DMS79 treated with DMSO at 0.1 percent for 48 hours (cell line): ENCODE measurements at regions not wholly inside any gene's neighbourhood (a gene's known extent, or its start where the extent isn't known, plus 50 kb on each side); places are given as distances from the start of the nearest gene placed in this dataset.
"Not testable (repeated sequence)": the region's sequence is repeated elsewhere in the genome, so short reads cannot be mapped to it uniquely, and the experiment has no call there.

Source experiments
- DNase-seq: peaks from one replicate; lab custom pipeline; 2025; lab: John Stamatoyannopoulos, UW

GRCh38 chr3:162398554-162398953, 901.9 kb downstream of the OTOL1 start:
- no peak for DNase-seq

- no peak for DNase-seq
Observed at GRCh38 chr3:162400697-162401096, 904.1 kb downstream of the OTOL1 start.

- not testable (repeated sequence) for DNase-seq
Observed at GRCh38 chr3:162411556-162411955, 914.9 kb downstream of the OTOL1 start.

- DNase-seq, result no peak
Observed at GRCh38 chr3:162421721-162422120, 925.1 kb downstream of the OTOL1 start.

DNA sequence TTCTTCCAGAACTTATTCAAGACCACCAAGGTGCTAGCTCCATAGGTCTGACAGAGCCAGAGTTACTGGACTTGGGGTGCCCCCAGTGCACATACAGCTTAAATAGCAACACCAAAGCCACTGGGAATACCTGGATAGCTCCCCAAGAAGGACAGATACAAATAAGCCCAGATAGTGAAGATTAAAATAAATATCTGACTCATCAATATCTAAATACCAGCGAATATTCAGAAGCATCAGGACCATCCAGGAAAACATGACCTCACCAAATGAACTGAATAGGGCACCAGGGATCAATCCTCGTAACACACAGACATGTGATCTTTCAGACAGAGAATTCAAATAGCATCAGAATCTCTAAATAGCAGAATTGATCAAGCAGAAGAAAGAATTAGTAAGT, 931.6 kb downstream of the OTOL1 start:
- no peak for DNase-seq

- DNase-seq, result no peak
Observed at GRCh38 chr3:162435750-162436149, 939.1 kb downstream of the OTOL1 start.

DNA sequence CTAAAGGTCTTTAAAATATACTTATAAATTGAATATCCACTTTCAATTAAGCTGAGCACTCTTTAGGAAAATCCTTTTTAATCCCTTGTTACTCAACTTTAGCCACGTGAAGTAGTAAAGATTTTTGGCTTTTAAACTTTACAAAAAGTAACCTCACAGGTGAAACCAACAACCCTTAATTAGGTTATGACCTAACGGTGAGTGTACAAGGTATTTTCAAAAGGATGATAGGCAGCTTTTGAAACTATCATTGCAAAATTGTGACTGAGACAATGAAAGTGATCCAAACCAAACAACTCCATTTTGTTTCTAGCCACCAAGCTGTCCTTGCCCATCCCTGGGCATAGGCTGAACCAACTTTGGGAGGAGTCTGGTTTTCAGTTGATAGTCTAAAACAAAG, 940.2 kb downstream of the OTOL1 start:
- no peak for DNase-seq

- DNase-seq, result no peak
Observed at GRCh38 chr3:162437480-162437879, 940.9 kb downstream of the OTOL1 start.

DNA sequence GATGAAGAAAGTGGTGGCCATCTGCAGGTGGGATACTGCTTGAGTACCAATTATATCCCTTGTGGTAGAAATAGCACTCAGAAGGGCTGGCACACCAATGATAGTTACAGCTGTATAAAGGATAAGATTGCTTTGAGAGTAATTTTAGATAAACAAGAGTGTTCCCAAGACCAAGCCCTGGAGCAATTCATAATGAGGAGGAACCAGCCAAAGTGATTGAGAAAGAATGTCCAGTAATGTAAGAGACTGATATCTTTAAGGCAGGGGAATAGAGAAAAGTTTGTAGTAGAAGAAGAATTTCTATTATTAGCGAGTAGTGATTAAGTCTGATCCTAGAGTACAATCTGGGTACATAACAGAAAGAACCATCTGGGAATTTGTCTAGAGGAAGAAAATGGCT, 945.1 kb downstream of the OTOL1 start:
- no peak for DNase-seq

DNA sequence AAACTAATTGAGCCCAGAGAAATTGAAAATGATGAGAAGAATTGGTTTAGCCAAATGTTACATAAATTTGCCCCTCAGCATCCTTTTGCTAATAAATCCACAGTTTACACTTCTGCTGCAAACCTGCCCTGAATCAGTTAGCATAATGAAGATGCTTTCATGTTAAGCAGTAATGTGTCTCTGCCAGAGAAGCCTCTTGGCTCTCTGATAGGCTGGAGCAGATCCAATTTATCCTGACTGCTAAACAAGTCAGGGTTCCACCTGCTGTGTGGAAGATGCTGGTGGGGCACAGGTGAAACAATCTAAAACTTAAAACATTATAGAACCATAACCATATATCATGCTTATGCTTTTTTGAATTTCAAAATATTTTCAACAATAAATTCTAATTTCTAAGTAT, 946.8 kb downstream of the OTOL1 start:
- DNase-seq, result no peak

- DNase-seq, result no peak
Observed at GRCh38 chr3:162468791-162469190, 972.2 kb downstream of the OTOL1 start.

GRCh38 chr3:162487138-162487537, 990.5 kb downstream of the OTOL1 start:
- no peak for DNase-seq

- no peak for DNase-seq
Observed at GRCh38 chr3:162489853-162490252, 993.2 kb downstream of the OTOL1 start.

GRCh38 chr3:162491952-162492351, 995.3 kb downstream of the OTOL1 start:
- no peak for DNase-seq

DNA sequence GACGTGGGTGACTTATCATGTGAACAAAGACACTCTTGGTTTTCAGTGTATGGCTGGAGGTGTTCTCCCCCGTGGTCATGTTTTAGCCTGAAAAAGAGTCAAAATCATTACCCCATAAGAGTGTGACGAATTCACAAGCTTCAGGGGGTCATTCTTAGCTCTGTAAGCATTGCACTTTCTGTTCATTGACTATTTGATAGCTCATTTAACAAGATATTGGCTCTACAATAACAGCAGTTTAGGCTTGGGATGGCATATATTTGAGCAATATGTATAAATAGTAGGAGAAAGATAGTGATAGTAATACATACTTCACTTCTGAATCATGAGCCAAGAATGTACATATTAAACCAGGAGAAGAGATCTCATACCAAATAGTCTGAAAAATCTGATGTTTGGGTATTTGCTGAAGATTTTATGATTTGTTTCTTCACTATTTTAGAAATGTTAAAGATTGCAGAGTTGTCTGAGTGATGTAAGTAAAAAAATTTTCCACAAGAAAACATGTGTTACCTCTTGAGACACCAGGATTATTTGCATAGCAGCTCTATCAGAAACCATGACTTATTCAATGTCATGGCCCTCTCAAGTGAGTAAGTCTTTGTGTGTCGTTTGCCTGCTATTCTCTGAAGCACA, 996.0 kb downstream of the OTOL1 start:
- no peak for DNase-seq

DNA sequence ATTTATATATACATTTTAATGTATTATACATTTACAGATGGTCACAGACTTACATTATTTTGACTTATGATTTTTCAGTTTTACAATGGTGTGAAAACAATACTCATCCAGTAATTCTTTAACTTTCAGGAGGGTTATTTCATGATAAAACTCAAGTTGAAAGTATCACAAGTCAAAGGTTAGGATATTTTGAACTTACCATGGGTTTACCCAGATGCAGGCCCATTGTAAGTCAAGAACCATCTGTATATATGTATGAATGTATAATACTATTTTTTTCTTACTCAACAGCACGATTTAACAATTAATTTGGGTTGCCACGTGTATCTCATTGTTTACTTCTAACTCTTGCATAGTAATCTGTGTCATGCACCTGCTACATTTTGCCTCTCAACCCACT, 1002.0 kb downstream of the OTOL1 start:
- DNase-seq, result no peak

- DNase-seq, result no peak
Observed at GRCh38 chr3:162507397-162507796, 1010.8 kb downstream of the OTOL1 start.

DNA sequence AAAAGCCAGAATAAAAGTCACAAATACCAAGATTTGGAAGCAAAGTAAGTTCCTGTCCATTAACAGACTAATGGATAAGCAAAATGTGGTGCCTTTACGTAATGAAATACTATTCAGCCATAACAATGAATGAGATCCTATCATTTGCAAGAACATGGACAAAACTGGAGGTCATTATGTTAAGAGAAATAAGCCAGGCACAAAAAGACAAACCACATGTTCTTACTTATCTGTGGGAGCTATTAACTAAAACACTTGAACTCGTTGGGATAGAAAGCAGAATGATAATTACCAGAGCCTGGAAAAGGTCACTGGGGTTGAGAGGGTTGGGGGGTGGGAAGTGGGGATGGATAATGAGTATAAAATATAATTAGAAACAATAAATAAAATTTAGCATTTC, 1015.9 kb downstream of the OTOL1 start:
- no peak for DNase-seq

- DNase-seq, result no peak
Observed at GRCh38 chr3:162517110-162517509, 1020.5 kb downstream of the OTOL1 start.

GRCh38 chr3:162521669-162522068, 1025.1 kb downstream of the OTOL1 start:
- no peak for DNase-seq

DNA sequence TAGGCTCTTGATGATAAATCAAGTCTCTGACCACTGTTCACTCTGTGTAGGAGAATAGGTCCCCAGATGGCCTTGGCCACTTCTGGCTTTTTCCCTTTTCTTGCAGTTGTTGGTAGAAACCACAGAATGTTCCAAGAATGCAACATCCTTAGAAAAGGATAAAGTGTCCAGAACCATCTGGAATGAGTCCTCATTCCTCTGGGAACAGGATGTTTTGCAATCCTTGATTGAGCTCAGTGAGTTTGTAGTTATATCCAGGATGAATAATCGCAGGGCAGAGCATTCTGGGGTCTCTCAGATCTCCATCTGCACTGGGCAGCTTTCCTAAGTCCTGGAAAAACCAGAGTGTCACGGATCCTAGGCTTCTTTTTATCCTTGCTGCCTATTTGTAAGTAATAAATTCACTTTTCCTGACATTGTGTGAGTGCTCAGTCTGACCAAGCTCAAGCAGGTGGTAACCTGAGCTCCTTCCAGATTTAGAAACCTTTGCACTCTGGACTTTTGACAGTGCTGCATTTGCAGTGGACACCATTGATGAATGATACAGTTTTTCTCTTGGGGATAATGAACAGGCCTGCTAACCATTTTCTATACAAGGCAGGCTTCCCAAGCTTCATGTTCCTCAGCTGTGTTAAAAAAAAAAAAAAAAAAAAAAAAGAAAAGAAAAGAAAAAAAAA, 1028.6 kb downstream of the OTOL1 start:
- no peak for DNase-seq

DNA sequence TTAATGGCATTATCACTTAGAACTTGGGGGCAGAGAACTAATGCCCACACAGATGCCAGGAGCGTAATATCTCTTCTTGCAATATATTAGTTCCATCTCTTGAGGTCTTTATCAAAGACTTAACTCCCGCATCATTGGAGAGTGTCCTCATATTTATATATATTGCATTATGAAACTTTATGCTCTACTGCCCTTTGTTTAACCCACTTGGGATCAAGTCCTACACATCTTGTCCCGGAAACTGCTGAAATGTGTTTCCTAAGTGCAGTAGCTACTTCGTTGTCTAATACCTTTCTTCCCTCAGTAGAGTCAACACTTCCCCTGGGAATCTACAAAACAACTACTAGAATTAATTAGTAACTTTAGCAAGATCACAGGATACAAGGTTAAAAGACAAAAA, 1029.2 kb downstream of the OTOL1 start:
- no peak for DNase-seq

- no peak for DNase-seq
Observed at GRCh38 chr3:162534431-162534830, 1037.8 kb downstream of the OTOL1 start.

DNA sequence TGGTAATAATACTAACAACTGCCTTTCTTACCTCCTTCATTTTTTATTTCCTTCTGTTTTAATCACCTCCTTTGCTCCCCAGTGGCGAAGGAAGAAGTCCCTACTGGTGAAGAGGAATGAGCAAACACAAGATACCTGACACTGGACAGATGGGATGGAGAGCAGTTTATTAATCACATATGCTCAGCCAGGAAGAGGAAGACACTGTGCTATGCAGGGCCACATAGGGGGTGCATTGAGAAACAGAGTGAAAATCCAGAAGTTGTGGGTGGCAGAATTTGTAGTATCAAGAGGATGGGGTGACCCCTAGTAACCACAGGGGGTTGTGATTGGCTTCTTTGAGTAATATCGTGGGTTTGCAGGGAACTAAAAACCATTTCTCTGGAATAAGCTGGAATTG, 1041.9 kb downstream of the OTOL1 start:
- no peak for DNase-seq
